Activated CD4-positive, alpha-beta T cell treated with anti-CD3 and anti-CD28 coated beads, Interleukin-2, amount 10 ng/mL, durations not matched to agents 7 days and 5 days (primary cell): ENCODE measurements at regions not wholly inside any gene's neighbourhood (a gene's known extent, or its start where the extent isn't known, plus 50 kb on each side); places are given as distances from the start of the nearest gene placed in this dataset.
"Not testable (repeated sequence)": the region's sequence is repeated elsewhere in the genome, so short reads cannot be mapped to it uniquely, and the experiment has no call there.

ENCODE experiments used
- CTCF ChIA-PET: fragments of 350-600 bp; sonication (Branson Sonifier 250); formaldehyde crosslinking; loops from one replicate; lab custom pipeline; 2021; ENCODE audit warnings: antibody characterized with exemption; lab: Charles Lee
- POLR2A ChIA-PET: fragments of 350-600 bp; sonication (Branson Sonifier 250); formaldehyde crosslinking; loops from one replicate; lab custom pipeline; 2021; ENCODE audit warnings: antibody characterized with exemption; lab: Charles Lee
- DNase-seq: peaks from one replicate; pipeline ENCODE4 v3.0.0-alpha.2; 2020
- H3K27ac Mint-ChIP-seq: one replicate; pipeline ENCODE4 v1.8.0; 2021; ENCODE audit warnings: mild to moderate bottlenecking, moderate library complexity, mixed read lengths
- H3K27me3 Mint-ChIP-seq: one replicate; pipeline ENCODE4 v1.8.0; 2021; ENCODE audit warnings: mixed read lengths
- H3K36me3 Mint-ChIP-seq: one replicate; pipeline ENCODE4 v1.8.0; 2021; ENCODE audit warnings: low read depth, mixed read lengths
- H3K4me1 Mint-ChIP-seq: one replicate; pipeline ENCODE4 v1.8.0; 2021; ENCODE audit warnings: mixed read lengths
- H3K4me3 Mint-ChIP-seq: one replicate; pipeline ENCODE4 v1.8.0; 2021; ENCODE audit warnings: mild to moderate bottlenecking, moderate library complexity, mixed read lengths
- H3K9me3 Mint-ChIP-seq: one replicate; pipeline ENCODE4 v1.8.0; 2021; ENCODE audit warnings: mixed read lengths

DNA sequence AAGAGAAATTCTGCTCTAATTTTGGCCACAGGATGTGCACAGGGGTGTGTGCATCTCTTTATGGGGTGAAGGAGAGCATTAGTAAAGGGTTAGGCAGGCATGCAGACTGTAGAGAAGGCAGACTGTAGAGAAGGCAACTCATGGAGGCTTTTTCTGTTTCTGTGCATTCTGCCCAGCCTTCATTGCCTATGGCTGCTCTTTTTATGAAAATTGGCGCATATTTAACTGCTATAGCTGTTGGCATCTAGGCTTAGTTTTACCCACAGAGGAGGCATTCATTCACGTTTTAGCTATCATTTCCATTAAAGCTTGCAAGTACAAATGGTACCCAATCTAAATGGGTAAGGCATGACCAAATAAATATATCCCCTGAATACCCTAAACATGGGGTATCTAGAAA is 286.8 kb upstream of the ID4 start:
- CTCF ChIA-PET: no interaction called here
- H3K4me1 Mint-ChIP-seq: no peaks in the 10 kb centered on the region
- no peak for DNase-seq

DNA sequence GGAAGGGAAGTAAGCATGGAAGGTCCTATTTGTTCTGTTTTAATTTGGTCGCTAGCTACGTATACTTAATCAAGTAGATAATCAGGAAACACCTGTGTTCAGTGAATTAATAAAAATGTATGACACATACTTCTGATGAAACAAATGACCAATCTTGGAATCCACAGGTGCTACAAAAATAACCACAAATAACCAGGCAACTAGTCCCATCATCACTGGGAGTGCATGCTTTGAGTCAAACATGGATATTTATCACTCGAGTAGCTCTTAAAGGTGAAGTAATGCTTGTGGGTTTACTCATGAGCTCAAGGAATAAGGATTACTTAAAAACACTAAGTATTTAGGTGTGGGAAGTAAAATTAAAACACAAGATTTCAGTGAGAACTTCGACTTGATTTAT is 285.6 kb upstream of the ID4 start:
- Mint-ChIP-seq H3K4me1 (no peaks in the 10 kb centered on the region), H3K27ac (no peak overlapping the region), H3K36me3 (no peaks in the 10 kb centered on the region), H3K4me3 (no peak overlapping the region), H3K27me3 (no peaks in the 10 kb centered on the region), H3K9me3 (peaks cover 4% of the 10 kb centered on the region)
- ChIA-PET CTCF (no interaction called here), POLR2A (no interaction called here)
- no peak for DNase-seq

More for the DNA sequence above, 286.8 kb upstream of the ID4 start:
- Mint-ChIP-seq H3K27ac (no peak overlapping the region), H3K36me3 (no peaks in the 10 kb centered on the region), H3K4me3 (no peak overlapping the region), H3K27me3 (no peaks in the 10 kb centered on the region), H3K9me3 (peaks cover 4% of the 10 kb centered on the region)
- POLR2A ChIA-PET: no interaction called here

GRCh38 chr6:19552076-19552475 is 285.1 kb upstream of the ID4 start:
- H3K27ac Mint-ChIP-seq: no peak overlapping the region
- DNase-seq: no peak
- ChIA-PET POLR2A (no interaction called here), CTCF (no interaction called here)
- H3K36me3 Mint-ChIP-seq: no peaks in the 10 kb centered on the region
- H3K4me3 Mint-ChIP-seq: no peak overlapping the region
- no peaks in the 10 kb centered on the region for H3K27me3 Mint-ChIP-seq
- peaks cover 4% of the 10 kb centered on the region for H3K9me3 Mint-ChIP-seq
- H3K4me1 Mint-ChIP-seq: no peaks in the 10 kb centered on the region

DNA sequence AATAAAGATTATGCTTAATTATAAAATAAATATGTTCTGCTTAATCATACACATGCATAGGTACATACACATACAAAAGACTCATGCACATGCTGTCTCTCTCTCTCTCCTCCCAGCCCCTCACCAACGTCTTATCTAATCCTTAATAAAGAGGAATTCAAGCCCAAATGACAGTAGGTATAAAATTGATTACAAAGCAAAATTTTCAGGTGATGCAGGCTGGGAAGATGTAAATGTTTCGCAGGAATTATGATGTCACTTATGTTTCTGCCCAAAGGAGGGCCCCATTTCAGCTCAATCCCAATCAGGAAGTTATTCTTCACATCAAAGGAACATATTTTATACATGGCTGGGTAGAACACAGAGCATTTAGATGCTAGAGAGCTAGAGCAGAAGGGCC is 284.6 kb upstream of the ID4 start:
- POLR2A ChIA-PET: no interaction called here
- CTCF ChIA-PET: no interaction called here

GRCh38 chr6:19554356-19555225 is 282.6 kb upstream of the ID4 start:
- Mint-ChIP-seq H3K27me3 (no peaks in the 10 kb centered on the region), H3K4me1 (no peaks in the 10 kb centered on the region), H3K36me3 (no peaks in the 10 kb centered on the region), H3K27ac (no peak overlapping the region), H3K9me3 (peaks cover 6% of the 10 kb centered on the region), H3K4me3 (no peak overlapping the region)
- ChIA-PET POLR2A (no interaction called here), CTCF (no interaction called here)
- DNase-seq: no peak

More for the DNA sequence above, 284.6 kb upstream of the ID4 start:
- H3K27ac Mint-ChIP-seq: no peak overlapping the region
- H3K4me3 Mint-ChIP-seq: no peak overlapping the region
- H3K27me3 Mint-ChIP-seq: no peaks in the 10 kb centered on the region
- no peak for DNase-seq
- peaks cover 6% of the 10 kb centered on the region for H3K9me3 Mint-ChIP-seq
- no peaks in the 10 kb centered on the region for H3K4me1 Mint-ChIP-seq
- no peaks in the 10 kb centered on the region for H3K36me3 Mint-ChIP-seq

DNA sequence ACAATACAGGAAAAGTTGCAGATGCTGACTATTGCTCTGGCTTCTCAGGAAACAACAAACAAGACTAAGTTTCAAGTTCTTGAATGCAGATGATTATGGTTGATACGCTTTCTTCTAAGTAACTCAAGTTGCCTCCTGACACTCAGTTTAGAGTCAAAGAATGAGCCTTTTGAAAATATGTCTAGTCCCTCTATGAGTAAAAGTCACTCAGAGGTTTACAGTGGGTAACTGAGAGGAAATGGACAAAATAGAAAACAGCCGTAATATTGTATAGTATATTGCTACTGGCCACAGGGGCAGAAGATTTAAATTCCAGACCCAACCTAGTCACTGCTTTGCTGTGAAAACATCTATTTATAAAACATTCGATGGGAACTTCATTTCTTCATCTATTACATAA is 280.0 kb upstream of the ID4 start:
- CTCF ChIA-PET: no interaction called here
- H3K4me3 Mint-ChIP-seq: no peak overlapping the region

GRCh38 chr6:19558201-19558600 is 279.0 kb upstream of the ID4 start:
- Mint-ChIP-seq H3K4me1 (no peaks in the 10 kb centered on the region), H3K4me3 (no peak overlapping the region), H3K27ac (no peak overlapping the region), H3K36me3 (no peaks in the 10 kb centered on the region), H3K9me3 (peaks cover 6% of the 10 kb centered on the region), H3K27me3 (no peaks in the 10 kb centered on the region)
- POLR2A ChIA-PET: no interaction called here
- no peak for DNase-seq
- CTCF ChIA-PET: no interaction called here

More for the DNA sequence above, 280.0 kb upstream of the ID4 start:
- POLR2A ChIA-PET: no interaction called here
- Mint-ChIP-seq H3K27me3 (no peaks in the 10 kb centered on the region), H3K27ac (no peak overlapping the region), H3K36me3 (no peaks in the 10 kb centered on the region), H3K4me1 (no peaks in the 10 kb centered on the region), H3K9me3 (peaks cover 6% of the 10 kb centered on the region)
- no peak for DNase-seq

DNA sequence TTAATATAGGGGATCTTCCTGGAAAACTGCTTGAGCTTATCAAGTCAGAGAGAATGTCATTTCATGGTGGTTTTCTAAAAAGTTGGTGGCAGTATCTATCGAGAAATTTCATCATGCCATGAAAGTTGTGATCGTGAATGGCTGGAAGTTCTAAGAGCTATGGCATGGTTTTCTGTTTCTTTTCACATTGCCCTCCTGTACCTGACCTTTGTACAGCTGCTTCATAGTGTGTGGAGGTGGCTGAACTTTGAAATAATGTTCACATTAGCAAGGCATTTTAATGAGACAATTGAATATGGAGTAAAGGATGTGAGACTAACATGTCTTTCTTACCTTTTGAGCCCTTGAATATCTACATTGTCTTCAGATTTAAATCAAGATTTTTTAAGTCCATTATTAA is 278.2 kb upstream of the ID4 start:
- ChIA-PET CTCF (no interaction called here), POLR2A (no interaction called here)
- Mint-ChIP-seq H3K27ac (no peak overlapping the region), H3K4me3 (no peak overlapping the region), H3K27me3 (no peaks in the 10 kb centered on the region), H3K9me3 (peaks cover 6% of the 10 kb centered on the region), H3K4me1 (no peaks in the 10 kb centered on the region), H3K36me3 (no peaks in the 10 kb centered on the region)
- DNase-seq: no peak

GRCh38 chr6:19562468-19562867 is 274.7 kb upstream of the ID4 start:
- DNase-seq: no peak
- no peak overlapping the region for H3K27ac Mint-ChIP-seq
- no peaks in the 10 kb centered on the region for H3K36me3 Mint-ChIP-seq
- H3K4me1 Mint-ChIP-seq: no peaks in the 10 kb centered on the region
- ChIA-PET POLR2A (no interaction called here), CTCF (interaction anchor here (1.1 kb wide), 1 partner anchor 26 kb away, joined by 3 read pairs; no protein-coding TSS in a partner anchor)
- no peaks in the 10 kb centered on the region for H3K27me3 Mint-ChIP-seq
- no peak overlapping the region for H3K4me3 Mint-ChIP-seq
- H3K9me3 Mint-ChIP-seq: no peaks in the 10 kb centered on the region

DNA sequence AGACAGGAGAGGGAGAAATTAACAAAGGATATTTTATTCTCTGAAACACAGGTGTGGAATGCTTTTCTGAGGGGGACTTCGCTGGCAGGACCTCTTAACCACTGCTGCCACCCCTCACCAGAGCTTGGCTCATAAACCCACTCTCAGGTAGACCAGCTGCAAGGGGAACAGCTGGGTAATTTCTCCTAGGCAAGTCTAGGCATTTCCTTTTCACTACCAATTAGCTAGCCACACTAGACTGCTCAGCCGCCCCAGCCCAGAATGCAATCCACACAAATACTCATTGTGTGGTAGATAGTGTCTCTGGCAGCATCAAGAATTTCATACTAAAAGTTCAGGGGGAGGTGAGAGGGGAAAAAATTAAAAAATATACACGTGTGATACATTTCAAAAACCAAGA is 267.6 kb upstream of the ID4 start:
- Mint-ChIP-seq H3K4me1 (no peaks in the 10 kb centered on the region), H3K27ac (no peak overlapping the region), H3K4me3 (no peak overlapping the region), H3K27me3 (no peaks in the 10 kb centered on the region), H3K9me3 (peaks cover 3% of the 10 kb centered on the region), H3K36me3 (no peaks in the 10 kb centered on the region)
- CTCF ChIA-PET: no interaction called here
- no peak for DNase-seq
- POLR2A ChIA-PET: no interaction called here

DNA sequence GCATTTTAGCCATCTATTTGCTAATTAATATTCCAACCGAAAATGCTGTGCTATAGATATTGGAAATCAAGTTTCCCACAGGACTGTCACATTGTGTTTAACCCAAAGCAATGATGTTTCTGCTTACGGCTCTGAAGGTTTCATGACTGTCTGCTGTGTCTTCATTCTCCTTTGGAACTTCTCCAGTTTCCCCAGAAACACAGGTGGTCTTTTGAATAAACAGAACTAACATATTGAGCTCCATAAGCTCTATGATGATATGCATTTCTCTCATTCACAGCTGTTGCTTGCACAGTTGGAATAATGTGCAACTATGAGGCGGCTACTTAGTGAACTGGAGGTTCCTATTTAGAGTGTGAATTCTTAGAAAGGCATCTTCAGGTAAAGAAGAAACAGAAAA is 266.0 kb upstream of the ID4 start:
- Mint-ChIP-seq H3K9me3 (peaks cover 3% of the 10 kb centered on the region), H3K4me3 (no peak overlapping the region), H3K27ac (no peak overlapping the region), H3K36me3 (no peaks in the 10 kb centered on the region), H3K4me1 (no peaks in the 10 kb centered on the region), H3K27me3 (no peaks in the 10 kb centered on the region)
- ChIA-PET CTCF (no interaction called here), POLR2A (no interaction called here)
- no peak for DNase-seq

- H3K4me1 Mint-ChIP-seq: no peaks in the 10 kb centered on the region
- no peaks in the 10 kb centered on the region for H3K9me3 Mint-ChIP-seq
- H3K27ac Mint-ChIP-seq: no peak overlapping the region
- H3K4me3 Mint-ChIP-seq: no peak overlapping the region
- POLR2A ChIA-PET: no interaction called here
- no peaks in the 10 kb centered on the region for H3K36me3 Mint-ChIP-seq
- no peaks in the 10 kb centered on the region for H3K27me3 Mint-ChIP-seq
- DNase-seq: no peak
- CTCF ChIA-PET: no interaction called here
These were observed 258.7 kb upstream of the ID4 start for GRCh38 chr6:19578481-19578880.

DNA sequence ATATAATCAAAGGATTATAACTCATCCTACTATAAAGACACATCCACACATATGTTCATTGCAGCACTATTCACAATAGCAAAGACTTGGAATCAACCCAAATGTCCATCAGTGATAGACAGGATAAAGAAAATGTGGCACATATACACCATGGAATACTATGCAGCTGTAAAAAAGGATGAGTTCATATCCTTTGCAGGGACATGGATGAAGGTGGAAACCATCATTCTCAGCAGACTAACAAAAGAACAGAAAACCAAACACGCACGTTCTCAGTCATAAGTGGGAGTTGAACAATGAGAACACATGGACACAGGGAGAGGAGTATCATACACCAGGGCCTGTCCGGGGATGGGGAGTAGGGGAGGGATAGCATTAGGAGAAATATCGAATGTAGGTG is 253.0 kb upstream of the ID4 start:
- H3K4me1 Mint-ChIP-seq, H3K36me3 Mint-ChIP-seq, CTCF ChIA-PET: not testable (repeated sequence)

More for the DNA sequence above, 253.0 kb upstream of the ID4 start:
- H3K9me3 Mint-ChIP-seq, H3K27me3 Mint-ChIP-seq, DNase-seq, H3K4me3 Mint-ChIP-seq, POLR2A ChIA-PET, H3K27ac Mint-ChIP-seq: not testable (repeated sequence)
